ENCODE measurements at regions not wholly inside any gene's neighbourhood (a gene's known extent, or its start where the extent isn't known, plus 50 kb on each side); places are given as distances from the start of the nearest gene placed in this dataset.
"Not testable (repeated sequence)": the region's sequence is repeated elsewhere in the genome, so short reads cannot be mapped to it uniquely, and the experiment has no call there.

DNA sequence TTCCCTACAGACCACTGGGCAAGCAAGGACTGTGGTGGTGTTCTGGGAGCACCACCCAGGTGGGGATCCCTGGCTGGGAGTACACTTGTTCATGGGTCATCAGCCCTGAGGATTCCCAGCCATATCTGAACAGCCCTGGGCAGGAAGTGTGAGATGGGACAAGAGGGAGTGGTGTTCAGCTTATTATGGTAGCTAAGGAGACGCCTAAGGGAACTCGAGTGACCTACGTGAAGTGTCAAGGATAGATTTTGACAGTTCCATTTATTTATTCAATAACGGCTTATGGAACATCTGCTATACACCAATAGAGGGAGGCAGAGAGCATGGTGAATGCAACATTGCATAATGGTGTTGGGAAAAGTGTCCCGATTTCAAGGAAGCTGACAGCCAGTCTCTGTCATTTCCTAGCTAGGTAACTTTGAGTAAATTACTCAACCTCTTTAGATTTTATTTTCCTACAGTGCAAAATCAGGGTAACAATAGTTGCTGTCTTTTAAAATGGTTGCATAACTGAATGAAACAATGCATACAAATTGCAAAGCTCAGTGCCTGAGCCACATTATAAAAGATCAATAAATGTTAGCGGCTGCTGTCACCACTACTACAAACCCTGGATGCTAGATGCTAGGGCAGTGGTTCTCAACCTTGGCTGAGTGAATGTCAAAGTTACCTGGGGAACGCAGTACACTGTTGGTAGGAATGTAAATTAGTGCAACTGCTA lies 534.1 kb downstream of the GRIN2A start:
- DNase-seq (ENCODE audit: low spot score): no peak

DNA sequence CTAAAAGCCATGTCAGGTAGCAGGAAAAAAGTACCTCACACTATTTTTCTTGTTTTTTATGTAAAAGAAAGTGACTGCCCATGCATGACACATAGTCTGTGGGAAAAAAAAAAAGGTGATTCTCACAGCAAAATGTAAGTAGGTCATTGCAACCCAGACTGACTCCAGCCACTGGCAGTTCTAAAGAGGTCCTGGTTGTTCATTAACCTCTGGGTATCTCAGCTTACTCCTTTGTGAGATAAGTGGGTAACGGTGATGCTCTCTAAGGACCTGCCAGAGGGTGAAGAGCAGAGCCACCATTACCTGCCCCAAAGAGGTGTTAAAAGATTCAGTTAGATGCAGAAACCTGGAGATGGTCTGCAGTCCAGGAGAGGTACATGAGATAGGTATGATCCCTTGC lies 531.9 kb downstream of the GRIN2A start:
- DNase-seq (ENCODE audit: low spot score): peak; percentile 3

DNA sequence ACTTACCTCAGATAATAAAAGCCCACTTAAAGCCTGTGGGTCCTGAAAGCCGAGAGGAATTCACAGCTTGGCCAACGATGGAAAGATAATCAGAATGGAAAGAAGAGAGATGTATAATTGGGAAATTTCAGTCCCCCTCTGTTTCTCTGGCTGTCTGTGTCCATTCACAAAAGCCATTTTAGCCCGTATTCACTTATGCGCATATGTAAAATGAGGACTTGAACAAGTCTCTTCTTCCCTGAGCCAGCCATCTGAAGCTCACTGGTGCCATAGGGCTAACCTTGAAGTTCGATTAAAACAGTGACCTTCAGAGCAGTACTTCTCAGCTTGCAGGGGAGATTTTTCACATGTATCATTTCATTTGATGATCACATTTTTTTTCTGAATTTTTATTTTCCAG lies 527.2 kb downstream of the GRIN2A start:
- DNase-seq (ENCODE audit: low spot score): no peak

DNA sequence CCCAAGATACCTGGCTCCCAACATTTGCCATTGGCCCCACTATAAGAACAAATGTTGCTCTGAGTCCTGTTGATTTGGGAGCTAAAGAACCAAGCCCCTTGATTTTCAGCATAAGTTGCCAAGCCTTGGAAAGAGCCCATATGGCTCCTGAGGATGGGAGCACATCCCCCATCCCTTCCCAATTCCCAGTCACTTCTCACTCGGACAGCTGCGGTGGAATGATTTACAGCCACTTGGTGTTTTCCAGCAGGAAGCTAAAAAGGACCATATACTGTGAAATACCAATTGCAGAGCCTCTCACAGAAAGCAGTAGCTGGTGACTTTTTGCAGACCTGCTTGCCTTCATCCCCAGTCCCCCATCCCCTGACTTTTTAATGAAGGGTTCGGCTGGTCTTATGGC lies 524.6 kb downstream of the GRIN2A start:
- no peak for DNase-seq (ENCODE audit: low spot score)

DNA sequence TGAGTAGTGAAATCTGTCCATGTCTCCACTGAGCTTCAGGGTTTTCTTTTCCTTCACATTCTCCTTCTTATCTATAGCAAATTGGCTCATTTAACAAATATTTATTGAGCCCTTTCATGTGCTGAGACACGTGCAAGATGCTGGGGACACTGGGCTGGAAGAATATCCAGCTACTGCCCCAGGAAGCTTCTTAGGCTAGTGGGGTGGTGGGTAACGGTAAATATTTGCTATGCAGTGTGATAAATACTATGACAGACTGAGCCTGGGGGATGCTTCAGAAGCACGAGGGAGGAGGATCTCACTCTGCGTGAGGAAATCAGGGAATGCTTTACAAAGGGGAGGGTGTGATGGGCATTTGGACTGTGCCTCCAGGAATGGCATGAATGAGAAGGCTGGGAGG lies 524.1 kb downstream of the GRIN2A start:
- no peak for DNase-seq (ENCODE audit: low spot score)

DNA sequence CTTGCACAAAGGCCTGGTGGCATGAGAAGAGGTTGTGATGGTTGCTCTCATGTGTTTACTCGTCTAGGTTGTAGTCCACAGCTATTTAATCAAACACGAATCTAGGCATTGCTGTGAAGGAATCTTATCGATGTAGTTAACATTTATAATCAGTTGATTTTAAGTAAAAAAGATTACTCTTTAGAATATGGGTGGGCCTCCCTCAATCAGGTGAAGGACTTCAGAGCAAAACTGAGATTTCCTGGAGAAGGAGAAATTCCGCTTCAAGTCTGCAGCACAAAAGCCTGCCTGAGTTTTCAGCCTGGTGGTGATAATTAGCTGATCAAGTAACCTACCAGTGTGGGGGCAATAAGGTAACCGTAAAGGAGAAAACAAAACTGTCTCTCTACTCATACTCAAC lies 523.6 kb downstream of the GRIN2A start:
- no peak for DNase-seq (ENCODE audit: low spot score)

DNA sequence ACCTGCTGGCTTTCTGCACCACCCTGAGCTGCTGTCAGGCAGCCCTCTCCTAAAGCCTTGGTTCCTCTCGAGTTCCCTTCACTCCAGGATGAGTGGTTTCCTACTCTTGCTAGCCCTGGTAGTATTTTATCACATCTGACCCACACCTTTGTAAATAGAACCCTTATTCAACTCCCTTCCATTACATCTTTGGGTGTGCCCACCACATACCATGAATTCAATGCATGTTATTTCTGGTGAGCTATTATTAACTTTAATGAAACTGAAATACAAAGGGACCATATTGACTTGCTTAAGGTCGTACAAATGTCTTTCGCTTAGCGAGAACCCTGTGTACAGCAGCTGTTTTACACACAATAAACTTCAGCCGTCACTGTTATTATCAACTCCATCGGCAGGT lies 521.3 kb downstream of the GRIN2A start:
- DNase-seq (ENCODE audit: low spot score): peak; percentile 5

DNA sequence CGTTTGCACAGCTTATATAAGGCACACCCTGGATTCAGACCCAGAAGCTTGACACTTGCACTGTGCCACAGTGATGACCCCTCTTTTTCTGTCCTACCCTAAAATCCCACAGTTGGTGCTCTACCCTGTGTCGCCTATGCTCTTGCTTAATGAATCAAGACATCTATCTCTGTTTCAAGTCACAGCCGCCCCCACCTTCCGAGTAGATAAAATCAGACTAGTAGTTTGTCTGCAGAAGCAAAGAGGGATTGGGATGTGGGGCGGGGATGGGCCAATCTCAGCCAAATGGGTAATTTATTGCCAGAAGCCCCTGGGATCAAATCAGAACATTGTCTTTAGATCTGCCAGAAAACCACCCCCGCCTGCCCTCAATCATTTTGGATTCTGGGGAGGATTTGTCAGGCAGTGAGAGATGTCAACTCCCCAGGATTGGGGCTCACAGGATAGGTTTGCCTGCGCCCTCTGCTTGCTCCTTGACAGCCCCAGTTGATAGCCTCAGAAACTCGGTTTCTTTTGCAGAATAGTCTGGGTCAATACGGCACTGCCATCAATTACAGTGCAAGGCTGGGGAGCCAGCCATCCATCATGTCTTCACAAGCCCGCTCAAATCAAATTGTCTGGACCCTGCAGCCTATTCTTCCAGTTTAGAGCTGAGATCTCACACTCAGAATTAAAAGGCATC lies 520.8 kb downstream of the GRIN2A start:
- DNase-seq (ENCODE audit: low spot score): peak; percentile 30

DNA sequence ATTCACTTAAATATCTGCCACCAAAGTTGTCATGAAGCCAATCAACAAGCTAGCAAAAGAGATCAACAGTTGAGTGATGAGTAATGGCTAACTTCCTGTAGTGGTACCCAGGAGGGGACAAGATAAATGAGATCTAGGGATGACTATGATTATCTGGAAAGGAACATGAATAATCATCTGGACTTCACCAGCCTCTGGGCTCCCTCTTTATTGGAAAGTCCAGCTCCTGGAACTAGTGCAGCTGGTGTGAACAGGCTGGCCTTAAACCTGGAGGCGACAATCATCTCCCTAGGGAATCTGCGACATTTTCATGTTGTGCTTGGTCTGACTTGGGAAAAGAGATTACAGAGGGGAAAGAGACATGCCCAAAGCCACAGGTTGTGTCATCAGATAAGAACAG lies 518.6 kb downstream of the GRIN2A start:
- DNase-seq (ENCODE audit: low spot score): peak; percentile 10

DNA sequence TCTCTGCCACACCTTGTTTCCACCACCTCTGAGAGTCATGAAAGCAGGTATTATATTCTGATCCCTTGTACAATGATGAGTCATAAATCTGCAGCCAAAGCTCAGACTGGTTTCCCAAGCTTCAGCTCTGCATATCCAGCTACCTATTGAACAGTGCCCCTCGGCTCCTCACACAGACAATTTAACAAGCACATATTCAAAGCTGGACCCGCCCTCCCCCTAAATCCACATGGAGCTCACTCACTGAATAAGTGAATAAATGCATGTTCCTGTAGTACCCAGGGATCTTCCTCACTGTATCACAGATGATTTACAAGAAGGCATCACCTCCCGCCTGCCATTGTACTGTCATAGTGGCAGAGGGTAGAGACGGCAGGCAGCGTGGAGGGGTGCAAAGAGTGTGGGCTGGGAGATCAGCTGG lies 516.4 kb downstream of the GRIN2A start:
- DNase-seq (ENCODE audit: low spot score): no peak

DNA sequence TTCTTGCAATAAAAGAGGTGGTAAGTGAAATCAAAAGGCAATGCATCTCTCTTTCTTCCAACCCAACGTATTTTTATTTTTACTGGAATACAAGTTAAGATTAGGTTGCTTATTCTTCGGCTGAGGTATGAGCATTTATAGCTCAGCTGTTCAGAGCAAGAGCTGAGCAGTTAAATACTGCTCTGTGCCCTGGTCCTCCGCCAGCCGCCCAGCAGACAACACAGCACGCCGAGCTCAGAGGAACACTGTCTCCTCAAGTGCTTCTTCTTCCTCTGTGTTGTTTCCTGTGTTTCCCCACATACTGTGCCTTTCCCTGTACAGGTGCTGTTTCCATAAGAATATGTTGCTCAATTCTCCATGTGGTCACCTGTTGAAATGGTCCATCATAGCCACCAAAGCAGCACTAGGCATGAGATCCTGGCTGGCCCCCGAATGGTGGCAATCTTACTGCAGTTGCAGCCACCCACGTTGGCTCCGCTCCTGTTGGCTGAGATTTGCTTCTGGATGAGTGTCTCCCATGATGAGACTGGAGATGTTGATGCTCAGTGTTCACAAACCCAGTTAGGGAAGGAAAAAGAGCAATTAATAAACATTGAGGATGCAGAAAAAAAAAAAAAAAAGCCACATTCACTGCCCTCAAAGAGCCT lies 515.3 kb downstream of the GRIN2A start:
- no peak for DNase-seq (ENCODE audit: low spot score)

DNA sequence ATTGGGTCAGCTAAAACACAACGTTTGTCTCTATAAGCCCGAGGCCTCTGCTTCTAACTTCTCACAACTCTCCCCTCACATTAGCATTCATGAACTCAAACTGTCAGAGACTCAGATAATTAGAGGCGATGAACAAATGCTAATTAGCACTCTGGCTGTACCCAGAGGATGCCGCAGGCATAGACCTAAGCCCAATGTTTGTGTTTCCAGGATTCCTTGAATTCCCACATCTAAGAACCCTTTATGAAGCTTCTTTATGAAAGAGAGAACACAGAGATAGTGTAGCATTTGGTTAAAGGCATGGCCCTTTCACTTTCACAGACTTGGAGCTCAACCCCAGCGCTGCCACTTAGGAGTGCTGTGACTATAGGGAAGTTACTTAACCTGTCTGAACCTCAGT lies 512.2 kb downstream of the GRIN2A start:
- no peak for DNase-seq (ENCODE audit: low spot score)

DNA sequence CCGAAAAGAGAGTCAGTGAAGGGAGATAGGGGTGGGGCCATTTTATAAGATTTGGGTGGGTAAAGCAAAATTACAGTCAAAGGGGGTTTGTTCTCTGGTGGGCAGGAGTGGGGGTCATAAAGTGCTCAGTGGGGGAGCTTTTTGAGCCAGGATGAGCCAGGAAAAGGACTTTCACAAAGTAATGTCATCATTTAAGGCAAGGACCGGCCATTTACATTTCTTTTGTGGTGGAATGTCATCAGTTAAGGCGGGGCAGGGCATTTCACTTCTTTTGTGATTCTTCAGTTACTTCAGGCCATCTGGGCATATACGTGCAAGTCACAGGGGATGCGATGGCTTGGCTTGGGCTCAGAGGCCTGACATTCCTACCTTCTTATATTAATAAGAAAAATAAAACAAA lies 511.6 kb downstream of the GRIN2A start:
- not testable (repeated sequence) for DNase-seq (ENCODE audit: low spot score)

DNA sequence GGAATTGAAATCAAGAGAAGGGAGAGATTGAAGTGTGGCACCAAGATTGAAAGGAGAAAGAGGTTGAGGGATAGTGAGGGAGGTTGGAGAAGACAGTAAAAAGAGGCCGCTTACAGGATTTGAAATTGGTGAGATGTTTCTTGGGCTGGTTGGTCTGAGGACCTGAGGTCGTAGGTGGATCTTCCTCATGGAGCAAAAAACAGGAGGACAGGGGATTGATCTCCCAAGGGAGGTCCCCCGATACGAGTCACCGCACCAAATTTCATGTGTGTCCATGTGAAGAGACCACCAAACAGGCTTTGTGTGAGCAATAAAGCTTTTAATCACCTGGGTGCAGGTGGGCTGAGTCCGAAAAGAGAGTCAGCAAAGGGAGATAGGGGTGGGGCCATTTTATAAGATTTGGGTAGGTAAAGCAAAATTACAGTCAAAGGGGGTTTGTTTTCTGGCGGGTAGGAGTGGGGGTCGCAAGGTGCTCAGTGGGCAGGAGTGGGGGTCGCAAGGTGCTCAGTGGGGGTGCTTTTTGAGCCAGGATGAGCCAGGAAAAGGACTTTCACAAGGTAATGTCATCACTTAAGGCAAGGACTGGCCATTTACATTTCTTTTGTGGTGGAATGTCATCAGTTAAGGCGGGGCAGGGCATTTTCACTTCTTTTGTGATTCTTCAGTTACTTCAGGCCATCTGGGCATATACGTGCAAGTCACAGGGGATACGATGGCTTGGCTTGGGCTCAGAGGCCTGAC lies 505.5 kb downstream of the GRIN2A start:
- not testable (repeated sequence) for DNase-seq (ENCODE audit: low spot score)

DNA sequence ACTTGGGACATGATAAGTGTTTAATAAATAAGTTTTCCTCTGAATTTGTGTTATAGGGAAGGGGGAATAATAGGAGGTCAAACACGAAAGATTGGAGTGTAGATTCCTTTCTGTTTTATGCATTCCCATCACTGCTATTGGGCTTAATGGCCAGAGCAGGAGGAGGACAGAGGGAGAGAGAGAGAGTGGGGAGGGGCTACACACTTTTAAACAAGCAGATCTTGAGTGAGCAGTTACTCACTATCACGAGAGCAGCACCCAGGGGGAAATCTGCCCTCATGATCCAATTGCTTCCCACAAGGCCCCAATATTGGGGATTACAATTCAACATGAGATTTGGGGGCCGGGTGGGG lies 505.0 kb downstream of the GRIN2A start:
- no peak for DNase-seq (ENCODE audit: low spot score)

DNA sequence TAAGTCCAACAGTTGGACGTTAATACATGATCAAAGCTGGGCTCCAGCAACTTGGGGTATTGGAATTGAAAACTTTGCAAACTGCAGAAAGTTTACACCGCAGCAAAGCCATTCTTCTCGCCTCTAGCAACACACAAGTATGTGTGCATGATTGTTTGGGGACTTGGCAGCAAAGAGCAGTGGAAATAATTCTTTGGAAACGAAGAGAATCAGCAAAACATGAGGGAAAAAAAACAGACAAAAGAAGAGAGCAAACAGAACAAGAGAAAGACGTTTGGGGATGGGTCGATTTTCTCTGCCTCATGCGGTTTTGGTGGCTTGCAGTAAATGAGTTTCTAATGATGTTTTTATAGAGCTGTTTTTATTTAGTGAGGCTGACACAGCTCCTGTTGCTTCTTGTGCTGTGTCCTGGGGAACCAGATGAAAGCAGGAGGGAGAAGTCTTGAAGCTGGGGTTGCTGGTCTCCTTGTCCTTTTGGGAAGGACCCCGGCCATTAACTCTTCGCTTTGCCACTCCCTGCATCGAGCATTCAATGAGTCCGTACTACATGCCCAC lies 502.9 kb downstream of the GRIN2A start:
- no peak for DNase-seq (ENCODE audit: low spot score)

DNA sequence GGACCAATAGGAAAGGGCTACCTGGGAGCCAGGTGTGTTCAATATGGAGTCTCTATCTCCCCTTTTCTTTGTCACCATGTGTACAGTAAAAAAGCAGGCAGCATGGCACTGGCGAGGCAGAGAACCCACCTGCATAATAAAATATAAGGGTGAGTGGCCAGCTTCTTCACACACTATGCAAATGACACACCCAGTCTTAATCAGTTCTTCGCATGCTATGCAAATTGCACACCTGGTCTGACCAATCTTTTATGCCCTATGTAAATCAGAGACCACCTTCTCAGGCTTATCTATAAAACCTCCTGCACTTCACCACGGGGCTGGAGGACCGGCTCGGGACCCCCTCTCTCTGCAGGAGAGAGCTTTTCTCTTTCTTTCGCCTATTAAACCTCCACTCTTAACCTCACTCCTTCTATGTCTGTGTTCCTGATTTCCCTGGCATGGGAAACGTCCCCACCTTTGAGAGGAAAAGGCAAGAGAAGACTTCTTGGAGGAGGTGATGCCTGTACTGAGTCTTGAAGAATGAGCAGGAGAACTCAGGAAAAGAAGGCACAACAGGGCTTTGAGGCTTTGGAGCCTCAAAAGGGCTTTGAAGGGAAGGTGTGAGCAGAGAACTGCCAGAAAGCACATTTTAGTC lies 502.1 kb downstream of the GRIN2A start:
- no peak for DNase-seq (ENCODE audit: low spot score)

DNA sequence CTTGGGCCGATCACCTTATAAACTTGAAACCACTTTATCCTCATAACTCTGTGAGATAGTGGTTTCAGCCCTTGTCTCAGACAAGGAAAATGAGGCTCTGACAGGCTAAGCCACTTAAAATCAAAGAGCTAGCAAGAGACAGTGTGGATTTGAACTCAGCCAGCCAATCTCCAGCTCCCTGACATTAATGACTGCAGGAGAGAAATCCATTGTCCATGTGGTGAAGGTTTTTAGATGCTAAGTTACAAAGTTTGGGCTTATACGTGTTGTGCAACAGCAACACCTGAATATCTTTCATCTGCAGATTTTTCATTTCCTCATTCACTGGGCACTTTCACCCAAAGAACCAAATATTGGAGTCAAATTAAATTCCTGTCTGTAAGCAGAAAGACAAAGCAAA lies 501.3 kb downstream of the GRIN2A start:
- DNase-seq (ENCODE audit: low spot score): no peak

DNA sequence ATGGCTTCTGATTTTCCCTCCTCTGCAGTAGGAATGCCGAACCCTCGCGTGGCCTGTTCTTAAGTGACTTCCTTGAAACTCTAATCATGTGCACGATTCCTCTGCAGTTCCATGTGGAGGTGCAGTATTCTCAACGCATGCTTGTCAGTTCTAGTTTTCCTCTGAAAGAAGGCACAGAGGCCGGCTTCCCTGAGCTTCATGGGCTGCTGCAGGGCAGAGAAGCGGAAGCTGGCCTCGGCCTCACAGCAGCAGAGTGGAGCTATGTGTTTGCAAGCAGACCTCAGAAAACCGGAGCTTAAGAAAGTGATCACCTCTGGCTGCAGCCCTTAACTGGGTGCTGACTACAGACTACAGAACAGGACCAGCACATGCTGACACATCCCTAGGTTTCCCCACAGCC lies 500.7 kb downstream of the GRIN2A start:
- DNase-seq (ENCODE audit: low spot score): no peak

DNA sequence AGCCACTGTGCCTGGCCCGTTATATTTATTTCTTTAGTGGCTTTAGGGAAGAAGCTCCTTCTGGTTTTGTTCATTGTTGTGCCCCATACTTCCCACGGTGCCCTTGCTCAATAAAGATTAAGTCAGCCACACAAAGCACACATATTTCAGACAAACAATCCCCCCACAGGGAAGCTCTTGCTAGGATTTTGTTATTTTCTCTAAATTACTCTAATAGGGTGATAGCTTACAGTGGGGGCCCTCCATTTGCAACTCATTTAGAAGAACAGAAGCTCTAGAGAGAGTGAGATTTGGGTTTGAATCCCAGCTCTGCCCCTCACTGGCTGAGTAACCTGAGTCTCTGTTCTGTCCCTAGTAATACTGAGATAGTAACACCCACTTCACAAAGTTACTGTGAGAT lies 499.9 kb downstream of the GRIN2A start:
- DNase-seq (ENCODE audit: low spot score): no peak

DNA sequence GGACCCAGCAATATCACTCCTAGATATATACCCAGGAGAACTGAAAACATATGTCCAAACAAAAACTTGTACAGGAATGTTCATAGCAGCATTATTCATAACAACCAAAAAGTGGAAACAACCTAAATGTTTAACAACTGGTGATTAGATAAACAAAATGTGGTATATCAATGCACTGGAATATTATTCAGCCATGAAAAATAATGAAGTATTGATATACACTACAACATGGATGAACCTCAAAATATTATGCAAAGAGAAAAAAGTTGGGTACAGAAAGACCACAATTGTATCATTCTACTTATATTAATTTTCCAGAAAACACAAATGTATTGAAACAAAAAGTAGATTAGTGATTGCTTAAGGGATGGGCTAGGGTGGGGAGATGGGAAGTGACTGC lies 498.6 kb downstream of the GRIN2A start:
- no peak for DNase-seq (ENCODE audit: low spot score)

DNA sequence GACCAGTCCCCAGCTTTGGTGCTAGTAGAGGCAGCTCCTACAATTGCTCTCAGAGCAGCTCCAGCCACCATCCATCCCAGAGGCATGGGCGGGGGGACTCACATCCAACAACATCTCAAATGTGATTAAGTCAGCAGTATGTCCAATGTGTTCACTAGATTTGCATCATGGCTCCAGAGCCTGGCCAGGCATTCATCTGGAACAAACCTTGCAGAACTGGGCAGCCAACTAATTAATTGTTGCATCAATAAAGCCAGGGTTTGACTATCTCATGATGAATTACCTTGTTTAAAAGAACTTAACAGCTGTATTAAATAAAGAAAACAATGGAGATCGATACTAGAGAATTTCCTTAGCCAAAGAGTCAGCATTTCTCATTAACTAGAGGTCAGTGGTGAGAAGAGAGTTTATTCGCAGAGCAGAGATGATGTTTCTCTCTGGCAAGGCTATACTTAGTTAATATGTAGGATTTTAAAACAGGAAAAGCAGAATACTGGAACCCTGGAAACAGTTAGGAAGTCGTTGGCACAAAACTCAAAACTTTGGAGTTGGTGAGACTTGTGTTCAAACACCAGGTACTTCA lies 494.4 kb downstream of the GRIN2A start:
- no peak for DNase-seq (ENCODE audit: low spot score)
